HepG2 (cell line): ENCODE measurements at regions not wholly inside any gene's neighbourhood (a gene's known extent, or its start where the extent isn't known, plus 50 kb on each side); places are given as distances from the start of the nearest gene placed in this dataset.

Experiments used
- ATAC-seq: fragments of 200-7000 bp; cut with Tn5 transposase; 3 replicates; pipeline ENCODE4 v1.9.1; 2020; ENCODE audit warnings: mild to moderate bottlenecking, moderate library complexity
- BruUV-seq: library from RNA; stranded (reverse); fragments of 400-500 nt; replicated peaks from 2 replicates; lab custom pipeline; 2021; lab: Mats Ljungman, UMichigan
- CTCF ChIA-PET: fragments of 300-600 bp; formaldehyde crosslinking; extraction: SDS; loops from one replicate; lab custom pipeline; 2021; ENCODE audit warnings: low total read pairs, inconsistent platforms, low intra/inter-chr PET ratio; lab: Yijun Ruan, JAX
- POLR2A ChIA-PET: fragments of 350-600 bp; sonication (Branson Sonifier 250); formaldehyde crosslinking; loops from one replicate; lab custom pipeline; 2020; ENCODE audit warnings: antibody characterized with exemption, inconsistent platforms; lab: Yijun Ruan, JAX
- DNase-seq: peaks from one replicate; pipeline ENCODE4 v3.0.0-alpha.2; 2015; ENCODE audit warnings: low spot score
- FAIRE-seq: peaks from 3 replicates; lab custom pipeline; 2011; peaks lifted over from hg19 to GRCh38; lab: Jason Lieb, UNC
- H2AFZ ChIP-seq: one replicate; pipeline ENCODE4 v1.6.1; 2011; ENCODE audit warnings: low read length, inconsistent platforms
- H3K27ac ChIP-seq: fragments of 300-600 bp; 3 replicates; pipeline ENCODE4 v1.8.0; 2011; ENCODE audit warnings: mixed run types, mild to moderate bottlenecking, mixed read lengths, low read length, inconsistent platforms; ENCODE audit not compliant: insufficient read depth; ENCODE audit errors: extremely low read length
- H3K27me3 ChIP-seq, 2 experiments: fragments of 200-600 bp in 1 of 2; 2 replicates in 1 of 2; 3 replicates in 1 of 2; pipeline versions ENCODE4 v1.6.0 to v1.8.0; 2011; ENCODE audit warnings: low read length in 2 of 2, mild to moderate bottlenecking in 2 of 2, moderate library complexity in 2 of 2, inconsistent platforms in 1 of 2; ENCODE audit not compliant: insufficient read depth in 2 of 2, control insufficient read depth in 1 of 2
- H3K36me3 ChIP-seq, 2 experiments: fragments of 200-600 bp in 1 of 2; replicated peaks in 1 of 2; 2 replicates in 1 of 2; 3 replicates in 1 of 2; pipeline versions ENCODE4 v1.5.1 to v1.8.0; 2011; ENCODE audit warnings: low read length in 2 of 2, inconsistent platforms in 1 of 2; ENCODE audit not compliant: insufficient read depth in 2 of 2, control insufficient read depth in 1 of 2
- H3K4me1 ChIP-seq: 2 replicates; pipeline ENCODE4 v1.5.1; 2012; ENCODE audit warnings: low read length, inconsistent platforms; ENCODE audit not compliant: insufficient read depth
- H3K4me2 ChIP-seq: 2 replicates; pipeline ENCODE4 v1.6.0; 2011; ENCODE audit warnings: low read depth, low read length, inconsistent platforms
- H3K4me3 ChIP-seq, 3 experiments: fragments of 200-600 bp in 1 of 3; sonication (generic), shearing (Covaris generic) in 1 of 3; replicated peaks in 1 of 3; 2 replicates each; pipeline ENCODE4 v1.5.1; 2011 to 2016; ENCODE audit warnings: low read length in 3 of 3, inconsistent platforms in 2 of 3, low read depth in 2 of 3, mild to moderate bottlenecking in 2 of 3, control low read depth in 1 of 3, mixed read lengths in 1 of 3; ENCODE audit not compliant: insufficient read depth in 1 of 3
- H3K79me2 ChIP-seq: one replicate; pipeline ENCODE4 v1.6.1; 2011; ENCODE audit warnings: low read length, inconsistent platforms; ENCODE audit not compliant: insufficient read depth
- H3K9ac ChIP-seq: 2 replicates; pipeline ENCODE4 v1.6.0; 2011; ENCODE audit warnings: mild to moderate bottlenecking, low read depth, low read length, inconsistent platforms; ENCODE audit not compliant: insufficient read depth
- H3K9me3 ChIP-seq: 2 replicates; pipeline ENCODE4 v1.5.1; 2012; ENCODE audit warnings: mild to moderate bottlenecking, low read length
- H4K20me1 ChIP-seq: 2 replicates; pipeline ENCODE4 v1.6.0; 2011; ENCODE audit warnings: inconsistent platforms, mild to moderate bottlenecking, low read length, moderate library complexity; ENCODE audit not compliant: insufficient read depth
- CCAR2 ChIP-seq: fragments of 200-400 bp; formaldehyde crosslinking; optimal IDR thresholded peaks from 2 replicates; pipeline ENCODE3; 2018; ENCODE audit warnings: low read depth, mild to moderate bottlenecking, low read length, moderate library complexity
- CEBPB ChIP-seq: IDR thresholded peaks from 2 replicates; pipeline ENCODE4 v1.6.1; 2011; ENCODE audit warnings: low read depth, low read length, improper control_type of control experiment, borderline replicate concordance
- KAT2B ChIP-seq: fragments of 150-350 bp; IDR thresholded peaks from 2 replicates; pipeline ENCODE4 v1.6.1; 2014; ENCODE audit warnings: low read depth, low read length, borderline replicate concordance
- ZFP36 ChIP-seq: fragments of 150-350 bp; IDR thresholded peaks from 2 replicates; pipeline ENCODE4 v1.6.1; 2018; ENCODE audit warnings: borderline replicate concordance, low read length, low read depth; ENCODE audit not compliant: partially characterized antibody
- whole genome bisulfite sequencing: methylation state at CpG from one replicate; pipeline ENCODE4 v1.1.6; 2017; ENCODE audit warnings: low lambda C conversion rate; 5-methylcytosine and 5-hydroxymethylcytosine counted together
- in situ Hi-C: cut with HindIII; loops from 2 replicates; pipeline ENCODE4 v1.10.0; 2017; ENCODE audit warnings: low pct_unique_long_range_greater_than_20kb; ENCODE audit not compliant: extremely low pct_ligation_motif_present
- intact Hi-C: fragments of 100-400 bp; cut with micrococcal nuclease; formaldehyde crosslinking; loops from one replicate; pipeline ENCODE4 v1.10.0; 2022; ENCODE audit not compliant: unreplicated experiment

GRCh38 chr5:110049816-110050215 lies 360.1 kb downstream of the MAN2A1 start:
- H3K4me3 ChIP-seq = no peak overlapping the region
- no peak for FAIRE-seq
- H3K9me3 ChIP-seq = no peaks in the 10 kb centered on the region
- no peak overlapping the region for H3K27ac ChIP-seq
- H3K4me2 ChIP-seq = no peak overlapping the region
- POLR2A ChIA-PET = no interaction called here
- in situ Hi-C loops = no loop called here
- no peak for DNase-seq
- H3K4me1 ChIP-seq = no peaks in the 10 kb centered on the region
- no peak for TF ChIP-seq CCAR2
- no peaks in the 10 kb centered on the region for H3K27me3 ChIP-seq
- no peak for ATAC-seq
- no peak overlapping the region for H2AFZ ChIP-seq
- no peak overlapping the region for H3K9ac ChIP-seq
- 45% methylated on average over 2 of the region's 2 CpGs for WGBS
- CTCF ChIA-PET = no interaction called here
- H3K79me2 ChIP-seq = no peaks in the 10 kb centered on the region
- no TSS peak for BruUV-seq
- intact Hi-C loops = loop anchor here (10.0 kb wide), 2 partner anchors 285 to 365 kb away; no protein-coding TSS in a partner anchor
- H4K20me1 ChIP-seq = no peaks in the 10 kb centered on the region
- no peaks in the 10 kb centered on the region for H3K36me3 ChIP-seq

- no peak for DNase-seq
- Histone ChIP-seq H3K9ac (no peak overlapping the region), H3K36me3 (no peaks in the 10 kb centered on the region), H2AFZ (no peak overlapping the region), H4K20me1 (no peaks in the 10 kb centered on the region), H3K79me2 (no peaks in the 10 kb centered on the region), H3K4me1 (no peaks in the 10 kb centered on the region), H3K4me2 (no peak overlapping the region), H3K27ac (no peak overlapping the region), H3K9me3 (no peaks in the 10 kb centered on the region)
- ChIA-PET POLR2A (no interaction called here), CTCF (no interaction called here)
- intact Hi-C loops = no loop called here
- FAIRE-seq = no peak
- WGBS = 61% methylated on average over 5 of the region's 5 CpGs
- BruUV-seq = no TSS peak
- TF ChIP-seq ZFP36 (no peak), CEBPB (peak; percentile 72), KAT2B (no peak)
- TF ChIP-seq, all 625 proteins: peak for 1
- Histone ChIP-seq H3K4me3 (no peak overlapping the region), H3K27me3 (no peaks in the 10 kb centered on the region)
- no peak for ATAC-seq
- in situ Hi-C loops = no loop called here
Measured at GRCh38 chr5:110050640-110051345, 361.1 kb downstream of the MAN2A1 start.
